ENCODE measurements at regions not wholly inside any gene's neighbourhood (a gene's known extent, or its start where the extent isn't known, plus 50 kb on each side); places are given as distances from the start of the nearest gene placed in this dataset.
"Not testable (repeated sequence)": the region's sequence is repeated elsewhere in the genome, so short reads cannot be mapped to it uniquely, and the experiment has no call there.

- no peak overlapping the region for H3K4me3 ChIP-seq (ENCODE audit: control insufficient read depth, low read depth, low read length)
- TF ChIP-seq, protein P1, sequence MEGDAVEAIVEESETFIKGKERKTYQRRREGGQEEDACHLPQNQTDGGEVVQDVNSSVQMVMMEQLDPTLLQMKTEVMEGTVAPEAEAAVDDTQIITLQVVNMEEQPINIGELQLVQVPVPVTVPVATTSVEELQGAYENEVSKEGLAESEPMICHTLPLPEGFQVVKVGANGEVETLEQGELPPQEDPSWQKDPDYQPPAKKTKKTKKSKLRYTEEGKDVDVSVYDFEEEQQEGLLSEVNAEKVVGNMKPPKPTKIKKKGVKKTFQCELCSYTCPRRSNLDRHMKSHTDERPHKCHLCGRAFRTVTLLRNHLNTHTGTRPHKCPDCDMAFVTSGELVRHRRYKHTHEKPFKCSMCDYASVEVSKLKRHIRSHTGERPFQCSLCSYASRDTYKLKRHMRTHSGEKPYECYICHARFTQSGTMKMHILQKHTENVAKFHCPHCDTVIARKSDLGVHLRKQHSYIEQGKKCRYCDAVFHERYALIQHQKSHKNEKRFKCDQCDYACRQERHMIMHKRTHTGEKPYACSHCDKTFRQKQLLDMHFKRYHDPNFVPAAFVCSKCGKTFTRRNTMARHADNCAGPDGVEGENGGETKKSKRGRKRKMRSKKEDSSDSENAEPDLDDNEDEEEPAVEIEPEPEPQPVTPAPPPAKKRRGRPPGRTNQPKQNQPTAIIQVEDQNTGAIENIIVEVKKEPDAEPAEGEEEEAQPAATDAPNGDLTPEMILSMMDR (conservative IDR thresholded peaks at IDR 0.05; ENCODE audit: control insufficient read depth, insufficient read depth, low read depth, low read length): no peak
- no peak for DNase-seq (ENCODE audit: low read depth)
Observed at GRCh38 chr7:131999193-131999592, 442.8 kb upstream of the PODXL start.

- no peak overlapping the region for H3K4me3 ChIP-seq (ENCODE audit: control insufficient read depth, low read depth, low read length)
- TF ChIP-seq, protein P1 (conservative IDR thresholded peaks at IDR 0.05; ENCODE audit: control insufficient read depth, insufficient read depth, low read depth, low read length): no peak
- no peak for DNase-seq (ENCODE audit: low read depth)
Observed at GRCh38 chr7:131995324-131995723, 438.9 kb upstream of the PODXL start.

DNA sequence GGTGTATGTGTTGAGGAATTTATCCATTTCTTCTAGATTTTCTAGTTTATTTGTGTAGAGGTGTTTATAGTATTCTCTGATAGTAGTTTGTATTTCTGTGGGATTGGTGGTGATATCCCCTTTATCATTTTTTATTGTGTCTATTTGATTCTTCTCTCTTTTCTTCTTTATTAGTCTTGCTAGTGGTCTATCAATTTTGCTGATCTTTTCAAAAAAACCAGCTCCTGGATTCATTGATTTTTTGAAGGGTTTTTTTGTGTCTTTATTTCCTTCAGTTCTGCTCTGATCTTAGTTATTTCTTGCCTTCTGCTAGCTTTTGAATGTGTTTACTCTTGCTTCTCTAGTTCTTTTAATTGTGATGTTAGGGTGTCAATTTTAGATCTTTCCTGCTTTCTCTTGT is 424.6 kb upstream of the PODXL start:
- H3K4me3 ChIP-seq (ENCODE audit: control insufficient read depth, low read depth, low read length); DNase-seq (ENCODE audit: low read depth): not testable (repeated sequence)

DNA sequence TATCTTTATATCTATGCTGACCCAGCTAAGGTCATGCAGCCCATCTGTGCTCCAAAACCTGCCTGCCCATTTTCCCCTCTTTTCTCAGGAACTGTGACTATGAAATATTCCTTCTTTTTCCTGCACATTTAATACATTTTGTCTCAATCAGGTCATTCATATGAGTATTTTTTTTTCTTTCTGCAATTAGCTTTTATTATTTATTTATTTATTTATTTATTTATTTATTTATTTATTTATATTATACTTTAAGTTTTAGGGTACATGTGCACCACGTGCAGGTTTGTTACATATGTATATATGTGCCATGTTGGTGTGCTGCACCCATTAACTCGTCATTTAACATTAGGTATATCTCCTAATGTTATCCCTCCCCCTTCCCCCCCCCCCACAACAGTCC is 421.7 kb upstream of the PODXL start:
- H3K4me3 ChIP-seq (ENCODE audit: control insufficient read depth, low read depth, low read length): not testable (repeated sequence)

GRCh38 chr7:131976411-131976810 is 420.0 kb upstream of the PODXL start:
- DNase-seq (ENCODE audit: low read depth): no peak
- H3K4me3 ChIP-seq (ENCODE audit: control insufficient read depth, low read depth, low read length): no peak overlapping the region
- TF ChIP-seq, protein P1 (conservative IDR thresholded peaks at IDR 0.05; ENCODE audit: control insufficient read depth, insufficient read depth, low read depth, low read length): no peak

More for the DNA sequence above, 421.7 kb upstream of the PODXL start:
- DNase-seq (ENCODE audit: low read depth): not testable (repeated sequence)

GRCh38 chr7:131974671-131975070 is 418.2 kb upstream of the PODXL start:
- TF ChIP-seq, protein P1 (conservative IDR thresholded peaks at IDR 0.05; ENCODE audit: control insufficient read depth, insufficient read depth, low read depth, low read length): no peak
- DNase-seq (ENCODE audit: low read depth): no peak
- no peak overlapping the region for H3K4me3 ChIP-seq (ENCODE audit: control insufficient read depth, low read depth, low read length)

DNA sequence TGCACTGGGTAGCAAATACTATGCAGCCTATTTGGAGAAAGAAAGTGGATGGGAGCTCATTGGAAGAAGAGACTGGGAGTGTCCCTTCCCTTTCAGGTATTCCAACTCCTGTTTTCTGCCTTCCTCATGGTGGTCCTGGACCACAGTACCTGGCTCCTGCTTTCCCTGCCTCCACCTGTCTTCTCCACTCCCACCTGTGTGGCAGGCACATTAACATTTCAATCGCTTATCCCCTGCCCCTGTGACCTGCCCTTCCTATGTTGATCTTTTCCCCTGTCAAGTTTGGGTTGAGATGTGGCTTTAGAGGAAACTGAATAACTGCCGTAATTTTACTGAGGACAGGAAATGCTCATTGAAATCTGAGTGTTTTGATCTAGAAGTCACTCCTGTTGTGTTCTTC is 415.8 kb upstream of the PODXL start:
- DNase-seq (ENCODE audit: low read depth): no peak

DNA sequence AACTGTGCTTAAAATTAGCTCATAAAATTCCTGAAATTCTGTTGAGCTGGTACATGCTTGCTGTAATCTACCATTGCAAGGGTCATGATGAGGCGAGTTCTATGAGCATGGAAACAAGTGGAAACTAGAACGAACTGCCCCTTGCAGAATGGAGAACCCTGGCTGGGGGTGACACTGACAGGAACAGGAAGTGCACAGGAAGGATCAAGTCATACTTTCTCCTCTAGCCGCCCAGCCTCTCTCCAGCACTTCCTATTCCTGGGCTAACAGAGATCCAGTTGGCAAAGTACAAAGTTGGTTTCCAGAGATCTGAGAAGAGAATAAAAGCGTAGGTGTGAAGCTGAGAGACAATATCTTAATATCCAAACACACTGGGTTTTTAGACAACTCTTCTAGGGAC is 414.2 kb upstream of the PODXL start:
- TF ChIP-seq, protein P1 (conservative IDR thresholded peaks at IDR 0.05; ENCODE audit: control insufficient read depth, insufficient read depth, low read depth, low read length): no peak
- DNase-seq (ENCODE audit: low read depth): no peak
- H3K4me3 ChIP-seq (ENCODE audit: control insufficient read depth, low read depth, low read length): no peak overlapping the region

More for the DNA sequence above, 415.8 kb upstream of the PODXL start:
- H3K4me3 ChIP-seq (ENCODE audit: control insufficient read depth, low read depth, low read length): no peak overlapping the region
- TF ChIP-seq, protein P1 (conservative IDR thresholded peaks at IDR 0.05; ENCODE audit: control insufficient read depth, insufficient read depth, low read depth, low read length): no peak

Measured in fibroblast of mammary gland (primary cell).